Stimulated activated CD4-positive, alpha-beta T cell treated with anti-CD3 and anti-CD28 coated beads, TNF-alpha, amount 100 ng/mL, for 24 hours (primary cell): ENCODE measurements at regions not wholly inside any gene's neighbourhood (a gene's known extent, or its start where the extent isn't known, plus 50 kb on each side); places are given as distances from the start of the nearest gene placed in this dataset.
"Not testable (repeated sequence)": the region's sequence is repeated elsewhere in the genome, so short reads cannot be mapped to it uniquely, and the experiment has no call there.

Source experiments
- DNase-seq, 3 experiments: peaks; one replicate each; pipeline ENCODE4 v3.0.0-alpha.2; 2020; ENCODE audit warnings: low read depth in 3 of 3

GRCh38 chr12:88895634-88896033, 315.4 kb upstream of the KITLG start:
- DNase-seq = no peak

GRCh38 chr12:88893801-88894200, 313.5 kb upstream of the KITLG start:
- no peak for DNase-seq

- DNase-seq = not testable (repeated sequence)
Observed at GRCh38 chr12:88891434-88891833, 311.2 kb upstream of the KITLG start.

GRCh38 chr12:88889326-88890110, 309.2 kb upstream of the KITLG start:
- DNase-seq = no peak

- DNase-seq = no peak
Observed at GRCh38 chr12:88884600-88884999, 304.3 kb upstream of the KITLG start.

- DNase-seq = no peak
Observed at GRCh38 chr12:88882662-88883061, 302.4 kb upstream of the KITLG start.

- DNase-seq = no peak
Observed at GRCh38 chr12:88880051-88880450, 299.8 kb upstream of the KITLG start.

- DNase-seq = no peak
Observed at GRCh38 chr12:88878295-88878694, 298.0 kb upstream of the KITLG start.

GRCh38 chr12:88876857-88877256, 296.6 kb upstream of the KITLG start:
- DNase-seq = no peak

- no peak for DNase-seq
Observed at GRCh38 chr12:88870000-88870737, 289.9 kb upstream of the KITLG start.

- DNase-seq = no peak
Observed at GRCh38 chr12:88868050-88868449, 287.8 kb upstream of the KITLG start.

- DNase-seq = no peak
Observed at GRCh38 chr12:88867510-88867909, 287.2 kb upstream of the KITLG start.

- no peak for DNase-seq
Observed at GRCh38 chr12:88866881-88867280, 286.6 kb upstream of the KITLG start.

GRCh38 chr12:88865537-88865936, 285.3 kb upstream of the KITLG start:
- DNase-seq = no peak

- DNase-seq = no peak
Observed at GRCh38 chr12:88860851-88861250, 280.6 kb upstream of the KITLG start.

GRCh38 chr12:88856201-88856600, 275.9 kb upstream of the KITLG start:
- DNase-seq = no peak

- DNase-seq = no peak
Observed at GRCh38 chr12:88855301-88855700, 275.0 kb upstream of the KITLG start.

GRCh38 chr12:88854260-88854659, 274.0 kb upstream of the KITLG start:
- DNase-seq = no peak

GRCh38 chr12:88847246-88847645, 267.0 kb upstream of the KITLG start:
- not testable (repeated sequence) for DNase-seq

GRCh38 chr12:88844426-88844825, 264.2 kb upstream of the KITLG start:
- no peak for DNase-seq

- DNase-seq = no peak
Observed at GRCh38 chr12:88842314-88842713, 262.0 kb upstream of the KITLG start.

GRCh38 chr12:88839486-88839885, 259.2 kb upstream of the KITLG start:
- DNase-seq = no peak

GRCh38 chr12:88836156-88836555, 255.9 kb upstream of the KITLG start:
- DNase-seq = no peak
